Dendritic cell treated with granulocyte-macrophage colony-stimulating factor and Interleukin-4, amounts not matched to agents 40 ng/mL and 50 ng/mL, for 4 days (primary cell): ENCODE measurements at regions not wholly inside any gene's neighbourhood (a gene's known extent, or its start where the extent isn't known, plus 50 kb on each side); places are given as distances from the start of the nearest gene placed in this dataset.
"Not testable (repeated sequence)": the region's sequence is repeated elsewhere in the genome, so short reads cannot be mapped to it uniquely, and the experiment has no call there.

Experiments
- H3K27ac Mint-ChIP-seq: one replicate; pipeline ENCODE4 v1.8.0; 2022; ENCODE audit warnings: mild to moderate bottlenecking, mixed read lengths
- H3K27me3 Mint-ChIP-seq: one replicate; pipeline ENCODE4 v1.8.0; 2022; ENCODE audit warnings: mild to moderate bottlenecking, mixed read lengths
- H3K36me3 Mint-ChIP-seq: one replicate; pipeline ENCODE4 v1.8.0; 2022; ENCODE audit warnings: low read depth, mixed read lengths
- H3K4me1 Mint-ChIP-seq: one replicate; pipeline ENCODE4 v1.8.0; 2022; ENCODE audit warnings: low read depth, mixed read lengths
- H3K4me3 Mint-ChIP-seq: one replicate; pipeline ENCODE4 v1.8.0; 2022; ENCODE audit warnings: mild to moderate bottlenecking, moderate library complexity, mixed read lengths
- H3K9me3 Mint-ChIP-seq: one replicate; pipeline ENCODE4 v1.8.0; 2022; ENCODE audit warnings: mixed read lengths
- intact Hi-C: fragments of 100-400 bp; cut with micrococcal nuclease; formaldehyde crosslinking; loops from one replicate; pipeline ENCODE4 v1.15.0; 2022

DNA sequence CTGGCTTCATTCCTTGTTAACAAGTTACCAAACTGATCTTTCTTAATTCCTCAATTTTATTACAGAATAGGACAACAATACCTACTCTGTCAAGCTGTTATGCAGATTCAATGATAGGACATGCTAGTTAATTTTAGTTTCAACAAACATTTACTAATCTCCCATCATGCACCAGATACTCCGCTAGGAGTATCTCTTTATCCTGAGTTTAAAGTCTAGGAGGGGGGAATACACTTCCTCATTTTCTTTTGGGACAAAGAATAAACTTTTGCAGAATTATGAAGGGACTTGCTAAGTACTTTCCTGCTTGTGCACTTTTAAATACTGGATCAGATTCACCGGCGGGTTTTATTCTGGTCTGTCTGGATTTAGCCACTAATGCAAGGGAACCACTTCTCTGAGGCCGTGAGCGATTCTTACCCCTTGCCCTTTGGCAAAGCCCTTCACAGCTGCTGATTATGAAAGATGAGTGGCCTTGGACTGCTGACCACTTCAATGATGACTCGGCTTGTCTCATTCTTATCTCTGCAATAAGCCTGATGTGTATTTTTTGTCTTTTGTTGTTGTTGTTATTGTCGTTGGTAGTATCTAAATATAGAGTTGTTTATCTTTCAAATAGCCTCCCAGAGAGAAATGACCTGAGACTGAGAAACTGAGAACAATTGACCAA is 73.9 kb downstream of the RMI1 start:
- H3K36me3 Mint-ChIP-seq, result no peaks in the 10 kb centered on the region
- H3K4me1 Mint-ChIP-seq, result no peaks in the 10 kb centered on the region
- H3K27ac Mint-ChIP-seq, result no peak overlapping the region
- no peaks in the 10 kb centered on the region for H3K27me3 Mint-ChIP-seq
- intact Hi-C loops, result no loop called here
- no peak overlapping the region for H3K4me3 Mint-ChIP-seq
- no peaks in the 10 kb centered on the region for H3K9me3 Mint-ChIP-seq

DNA sequence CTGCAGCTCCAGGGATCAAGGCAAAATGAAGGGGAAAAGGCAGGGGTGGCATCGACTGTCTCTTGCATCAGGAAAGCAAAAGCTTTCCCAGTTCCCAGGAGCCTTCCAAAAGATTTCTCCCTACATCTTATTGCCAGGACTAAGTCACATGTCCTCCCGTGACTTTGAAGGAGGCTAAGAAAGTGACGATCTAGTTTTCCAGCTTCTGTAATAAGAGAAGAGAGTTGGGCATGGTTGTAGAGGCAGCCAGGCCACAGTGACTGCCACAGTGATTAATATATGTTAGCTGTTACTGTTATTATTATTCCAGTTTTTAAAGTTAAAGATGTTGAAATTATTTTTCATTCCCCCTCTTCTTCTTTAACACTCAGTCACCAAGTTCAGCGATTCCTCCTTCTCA is 77.1 kb downstream of the RMI1 start:
- H3K4me3 Mint-ChIP-seq, result no peak overlapping the region
- H3K36me3 Mint-ChIP-seq, result no peaks in the 10 kb centered on the region
- intact Hi-C loops, result no loop called here
- no peak overlapping the region for H3K27ac Mint-ChIP-seq
- H3K27me3 Mint-ChIP-seq, result no peaks in the 10 kb centered on the region
- no peaks in the 10 kb centered on the region for H3K9me3 Mint-ChIP-seq
- H3K4me1 Mint-ChIP-seq, result no peaks in the 10 kb centered on the region

DNA sequence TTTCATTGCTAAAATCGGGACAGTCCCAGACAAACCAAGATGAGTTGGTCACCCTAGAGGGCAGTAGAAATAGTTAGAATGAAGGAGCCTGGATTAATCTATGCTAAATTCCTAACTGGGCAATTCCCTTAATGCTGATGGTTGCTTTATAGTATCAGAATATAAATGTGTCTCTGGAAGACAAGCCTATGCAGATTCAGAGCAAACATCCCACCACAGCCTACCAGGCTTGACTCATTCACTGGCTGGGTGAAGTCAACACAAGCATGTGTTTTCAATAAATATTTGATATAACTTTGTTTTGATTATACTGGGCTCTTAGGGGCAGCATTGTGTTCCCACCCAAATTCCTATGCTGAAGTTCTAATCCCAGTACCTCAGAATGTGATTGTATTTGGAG is 79.3 kb downstream of the RMI1 start:
- H3K9me3 Mint-ChIP-seq, result no peaks in the 10 kb centered on the region
- H3K27ac Mint-ChIP-seq, result no peak overlapping the region
- H3K27me3 Mint-ChIP-seq, result no peaks in the 10 kb centered on the region
- no peak overlapping the region for H3K4me3 Mint-ChIP-seq
- intact Hi-C loops, result no loop called here
- H3K4me1 Mint-ChIP-seq, result no peaks in the 10 kb centered on the region
- no peaks in the 10 kb centered on the region for H3K36me3 Mint-ChIP-seq

DNA sequence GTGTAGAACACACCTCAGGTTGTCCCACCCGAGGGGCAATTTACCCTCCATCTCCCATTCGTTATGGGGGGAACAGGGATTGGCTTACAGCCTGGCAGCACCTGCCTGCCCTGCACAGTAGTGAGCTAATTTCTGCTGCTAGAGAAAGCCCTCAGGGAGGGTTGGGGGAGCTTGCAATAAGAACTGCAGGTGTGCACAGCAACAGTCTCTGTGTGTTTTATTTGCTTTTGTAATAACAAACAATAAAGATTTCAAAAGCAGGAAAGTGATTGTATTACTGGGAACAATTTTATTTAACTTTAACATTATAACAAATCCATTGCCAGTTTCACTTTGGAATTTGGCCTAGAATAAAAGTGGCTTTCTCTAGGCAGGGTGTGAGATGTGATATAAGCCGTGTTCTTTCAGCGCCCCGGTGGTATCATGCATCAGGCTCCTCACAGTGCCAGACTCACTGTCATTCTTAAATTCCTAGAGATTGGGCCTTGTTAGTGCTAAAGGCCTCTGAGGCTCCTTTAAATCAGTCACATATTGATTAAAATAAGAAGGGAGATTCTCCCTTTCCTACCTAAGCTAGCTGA is 81.1 kb downstream of the RMI1 start:
- no peaks in the 10 kb centered on the region for H3K36me3 Mint-ChIP-seq
- no peak overlapping the region for H3K4me3 Mint-ChIP-seq
- intact Hi-C loops, result no loop called here
- H3K27me3 Mint-ChIP-seq, result no peaks in the 10 kb centered on the region
- H3K9me3 Mint-ChIP-seq, result no peaks in the 10 kb centered on the region
- no peaks in the 10 kb centered on the region for H3K4me1 Mint-ChIP-seq
- H3K27ac Mint-ChIP-seq, result no peak overlapping the region

DNA sequence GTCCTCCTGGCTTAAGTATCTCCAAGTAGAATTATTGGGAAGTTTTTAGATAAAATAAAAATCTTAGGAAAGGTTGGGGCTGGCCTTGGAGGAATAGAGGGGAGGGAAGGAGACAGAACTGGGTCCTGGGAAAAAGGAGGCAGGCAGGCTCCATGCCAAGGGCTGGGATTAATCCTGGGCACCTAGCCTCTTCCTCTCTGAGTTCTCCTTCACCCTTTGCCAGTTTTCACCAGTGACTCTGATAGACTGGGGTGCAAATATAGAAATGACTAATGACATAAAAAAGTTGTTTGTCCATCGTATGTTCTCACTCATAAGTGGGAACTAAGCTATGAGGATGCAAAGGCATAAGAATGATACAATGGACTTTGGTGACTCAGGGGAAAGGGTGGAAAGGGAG is 81.9 kb downstream of the RMI1 start:
- Mint-ChIP-seq H3K4me3 (no peak overlapping the region), H3K27ac (no peak overlapping the region), H3K36me3 (no peaks in the 10 kb centered on the region), H3K9me3 (no peaks in the 10 kb centered on the region), H3K4me1 (no peaks in the 10 kb centered on the region), H3K27me3 (no peaks in the 10 kb centered on the region)
- intact Hi-C loops, result no loop called here

DNA sequence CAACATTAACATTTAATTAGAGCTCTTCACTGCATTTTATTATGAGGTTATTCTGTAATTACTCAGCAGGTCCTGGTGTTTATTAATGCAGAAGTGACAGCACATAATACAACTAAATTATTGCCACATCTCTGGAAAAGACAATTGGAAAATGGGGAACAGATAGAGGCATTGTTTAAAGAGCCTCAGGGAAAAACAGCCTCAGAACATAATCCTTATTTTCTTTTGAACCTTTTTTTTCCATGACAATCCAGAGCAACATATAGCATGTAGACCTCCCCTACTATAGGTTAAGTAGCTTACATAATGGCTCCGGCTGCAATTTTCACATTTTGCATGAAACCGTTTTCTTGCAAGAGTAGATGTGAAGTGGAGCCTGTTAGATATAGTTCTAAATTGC is 87.2 kb downstream of the RMI1 start:
- intact Hi-C loops, result no loop called here
- Mint-ChIP-seq H3K4me3 (no peak overlapping the region), H3K27me3 (no peaks in the 10 kb centered on the region), H3K36me3 (no peaks in the 10 kb centered on the region), H3K27ac (no peak overlapping the region), H3K4me1 (no peaks in the 10 kb centered on the region), H3K9me3 (no peaks in the 10 kb centered on the region)

DNA sequence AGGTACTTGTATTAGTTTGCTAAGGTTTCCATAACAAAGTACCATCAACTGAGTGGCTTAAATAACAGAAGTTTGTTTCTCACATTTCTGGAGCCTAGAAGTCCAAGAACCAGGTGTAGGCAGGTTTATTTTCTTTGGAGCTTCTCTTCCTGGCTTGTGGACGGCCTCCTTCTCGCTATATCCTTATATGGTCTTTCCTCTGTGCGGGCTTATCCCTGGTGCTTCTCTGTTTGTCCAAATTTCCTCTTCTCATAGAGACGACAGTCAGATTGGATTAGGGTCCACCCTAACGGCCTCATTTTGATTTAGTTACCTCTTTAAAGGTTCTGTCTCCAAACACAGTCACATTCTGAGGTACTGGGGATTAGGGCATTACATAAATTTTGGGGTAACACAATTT is 88.3 kb downstream of the RMI1 start:
- Mint-ChIP-seq H3K4me1 (no peaks in the 10 kb centered on the region), H3K27me3 (no peaks in the 10 kb centered on the region), H3K27ac (no peak overlapping the region), H3K4me3 (no peak overlapping the region), H3K9me3 (no peaks in the 10 kb centered on the region), H3K36me3 (no peaks in the 10 kb centered on the region)
- intact Hi-C loops, result no loop called here

DNA sequence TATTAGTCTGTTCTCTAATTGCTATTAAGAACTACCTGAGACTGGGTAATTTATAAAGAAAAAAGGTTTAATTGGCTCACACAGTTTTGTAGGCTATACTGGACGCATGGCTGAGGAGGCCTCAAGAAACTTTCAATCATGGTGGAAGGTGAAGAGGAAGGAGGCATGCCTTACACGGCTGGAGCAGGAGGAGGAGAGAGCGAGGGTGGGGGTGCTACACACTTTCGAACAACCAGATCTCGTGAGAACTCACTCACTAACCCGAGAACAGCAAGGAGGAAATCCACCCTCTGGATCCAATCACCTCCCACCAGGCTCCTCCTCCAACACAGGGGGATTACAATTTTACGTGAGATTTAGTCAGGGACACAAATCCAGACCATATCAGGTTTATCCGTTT is 90.0 kb downstream of the RMI1 start:
- Mint-ChIP-seq H3K4me3 (no peak overlapping the region), H3K4me1 (no peaks in the 10 kb centered on the region), H3K36me3 (no peaks in the 10 kb centered on the region), H3K9me3 (no peaks in the 10 kb centered on the region), H3K27me3 (no peaks in the 10 kb centered on the region), H3K27ac (no peak overlapping the region)
- intact Hi-C loops, result no loop called here

DNA sequence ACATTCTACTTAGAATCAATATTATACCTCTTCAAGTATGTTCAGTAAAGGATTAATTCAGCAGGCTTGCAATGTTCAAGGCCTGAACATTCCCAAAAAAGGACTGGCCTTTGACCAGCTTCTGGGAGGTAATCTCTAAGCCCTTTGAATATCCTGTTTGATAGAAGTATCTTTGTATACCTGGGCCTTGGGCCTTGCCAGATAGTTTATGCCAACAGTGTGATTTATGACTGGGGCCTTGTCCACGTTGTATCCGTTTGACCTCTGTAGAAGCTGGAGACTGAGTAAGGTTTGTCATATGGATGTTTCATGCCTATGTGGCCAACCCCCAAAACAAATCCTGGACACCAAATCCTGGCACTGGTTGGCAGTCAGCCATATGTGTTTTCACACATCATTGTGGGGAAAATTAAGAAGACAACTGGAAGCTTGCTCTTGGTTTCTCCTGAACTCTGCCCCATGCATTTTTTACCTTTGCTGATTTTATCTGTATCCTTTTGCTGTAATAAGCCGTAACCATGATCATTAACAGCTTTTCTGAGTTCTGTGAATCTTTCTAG is 92.1 kb downstream of the RMI1 start:
- Mint-ChIP-seq H3K27ac (no peak overlapping the region), H3K27me3 (no peaks in the 10 kb centered on the region), H3K36me3 (no peaks in the 10 kb centered on the region), H3K4me1 (no peaks in the 10 kb centered on the region), H3K4me3 (no peak overlapping the region), H3K9me3 (no peaks in the 10 kb centered on the region)
- intact Hi-C loops, result no loop called here

DNA sequence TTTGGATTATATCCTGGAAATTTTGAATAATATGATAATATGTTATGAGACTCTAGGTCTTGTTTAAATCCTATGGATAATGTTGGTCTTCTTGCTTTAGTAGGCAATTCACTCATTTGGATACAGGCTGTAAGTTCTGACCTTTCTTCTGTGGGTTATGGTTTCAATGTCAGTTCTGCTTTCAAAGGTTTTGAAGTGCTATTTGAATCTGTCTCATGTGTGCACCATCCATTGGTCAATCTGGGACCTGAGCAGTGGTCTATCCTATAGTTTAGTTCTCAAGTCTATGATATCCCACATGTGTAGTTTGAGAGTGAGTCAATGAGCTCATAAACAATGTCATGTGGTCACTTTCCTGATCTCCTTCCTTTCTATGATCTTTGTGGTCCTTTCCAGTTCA is 94.4 kb downstream of the RMI1 start:
- Mint-ChIP-seq H3K27ac (no peak overlapping the region), H3K9me3 (no peaks in the 10 kb centered on the region), H3K4me1 (no peaks in the 10 kb centered on the region), H3K4me3 (no peak overlapping the region), H3K27me3 (no peaks in the 10 kb centered on the region), H3K36me3 (no peaks in the 10 kb centered on the region)
- intact Hi-C loops, result no loop called here

DNA sequence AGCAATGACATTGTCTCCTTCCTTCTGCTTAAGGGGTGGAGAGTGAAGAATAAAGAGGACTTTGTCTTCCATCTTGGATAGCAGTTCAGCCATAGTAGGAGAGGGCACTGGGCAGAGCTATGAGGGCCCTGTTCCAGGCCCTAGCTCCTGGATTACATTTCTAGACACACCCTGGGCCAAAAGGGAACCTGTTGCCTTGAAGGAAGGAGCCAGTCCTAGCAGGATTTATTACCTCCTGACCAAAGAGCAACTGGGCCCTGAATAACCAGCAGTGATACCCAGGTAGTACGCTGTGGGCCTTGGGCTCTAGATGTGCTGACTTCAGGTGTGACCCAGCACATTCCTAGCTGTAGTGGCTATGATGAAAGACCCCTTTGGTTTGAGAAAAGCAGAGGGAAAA is 95.8 kb downstream of the RMI1 start:
- H3K36me3 Mint-ChIP-seq, result no peaks in the 10 kb centered on the region
- no peak overlapping the region for H3K4me3 Mint-ChIP-seq
- H3K27me3 Mint-ChIP-seq, result no peaks in the 10 kb centered on the region
- no peaks in the 10 kb centered on the region for H3K9me3 Mint-ChIP-seq
- H3K27ac Mint-ChIP-seq, result no peak overlapping the region
- no peaks in the 10 kb centered on the region for H3K4me1 Mint-ChIP-seq
- intact Hi-C loops, result no loop called here

DNA sequence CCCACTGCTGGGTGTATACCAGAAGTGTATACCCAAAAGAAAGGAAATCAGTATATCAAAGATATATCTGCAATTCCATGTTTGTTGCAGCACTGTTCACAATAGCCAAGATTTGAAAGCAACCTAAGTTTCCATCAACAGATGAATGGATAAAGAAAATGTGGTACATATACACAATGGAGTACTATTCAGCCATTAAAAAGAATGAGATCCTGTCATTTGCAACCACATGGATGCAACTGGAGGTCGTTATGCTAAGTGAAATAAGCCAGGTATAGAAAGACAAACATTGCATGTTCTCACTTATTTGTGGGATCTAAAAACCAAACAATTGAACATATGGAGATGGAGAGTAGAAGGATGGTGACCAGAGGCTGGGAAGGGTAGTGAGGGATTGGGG is 97.2 kb downstream of the RMI1 start:
- intact Hi-C loops, H3K4me3 Mint-ChIP-seq, H3K36me3 Mint-ChIP-seq, H3K9me3 Mint-ChIP-seq, H3K27me3 Mint-ChIP-seq, H3K4me1 Mint-ChIP-seq, H3K27ac Mint-ChIP-seq: not testable (repeated sequence)

DNA sequence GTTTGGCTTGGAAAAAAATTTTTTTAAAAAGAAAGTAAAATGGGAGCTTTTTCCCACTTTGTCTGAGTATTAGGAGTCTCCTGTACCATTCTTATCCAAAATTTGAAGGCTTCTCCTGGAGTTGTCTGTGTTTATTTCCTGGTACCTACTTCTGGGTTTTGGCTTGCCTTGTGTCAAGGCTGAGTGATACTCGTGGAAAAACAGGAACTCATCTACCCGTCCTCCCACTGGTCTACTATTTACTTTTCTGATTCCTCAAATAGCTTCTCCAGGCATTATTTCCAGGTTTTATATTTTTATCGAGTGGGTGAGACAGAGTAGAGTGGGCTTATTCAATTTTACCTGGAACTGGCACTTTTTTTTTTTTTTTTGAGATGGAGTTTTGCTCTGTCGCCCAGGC is 99.4 kb downstream of the RMI1 start:
- no peaks in the 10 kb centered on the region for H3K4me1 Mint-ChIP-seq
- H3K4me3 Mint-ChIP-seq, result no peak overlapping the region
- H3K27me3 Mint-ChIP-seq, result peaks cover 2% of the 10 kb centered on the region
- no peaks in the 10 kb centered on the region for H3K36me3 Mint-ChIP-seq
- H3K9me3 Mint-ChIP-seq, result no peaks in the 10 kb centered on the region
- H3K27ac Mint-ChIP-seq, result no peak overlapping the region
- intact Hi-C loops, result no loop called here

DNA sequence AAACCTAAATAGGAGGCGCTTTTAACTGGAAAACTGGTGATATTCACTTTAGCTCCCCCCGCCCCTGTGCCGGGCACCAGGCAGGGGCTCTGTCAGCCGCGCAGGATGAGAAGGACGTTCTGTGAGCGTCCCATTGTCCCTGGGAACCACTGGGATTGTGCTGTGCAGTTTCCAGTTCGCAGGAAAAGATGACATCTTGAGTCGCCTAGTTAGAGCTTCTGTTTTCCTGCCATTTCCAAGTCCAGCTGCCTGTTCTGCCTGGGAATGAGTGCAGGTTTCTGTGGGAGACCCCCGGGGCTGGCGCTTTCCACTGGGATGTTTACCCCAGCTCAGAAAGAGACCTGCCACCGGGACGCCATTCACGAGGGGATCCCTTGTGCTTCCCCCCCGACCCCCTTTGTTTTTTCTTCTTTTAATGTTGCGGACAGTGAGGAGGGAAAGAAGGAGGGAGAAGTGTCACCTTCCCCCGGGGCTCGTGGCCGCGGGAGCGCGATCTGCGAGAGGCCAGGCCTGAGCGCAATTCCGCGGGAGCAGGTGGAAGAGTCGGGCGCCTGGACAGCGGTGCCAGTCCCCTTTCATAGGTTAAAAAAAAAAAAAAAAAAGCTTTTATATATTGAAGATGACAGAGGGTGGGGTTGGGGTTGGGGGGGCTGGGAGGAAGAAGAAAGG is 121.5 kb downstream of the RMI1 start:
- no peak overlapping the region for H3K4me3 Mint-ChIP-seq

More for the DNA sequence above, 121.5 kb downstream of the RMI1 start:
- intact Hi-C loops, result no loop called here
- peaks cover 5% of the 10 kb centered on the region for H3K4me1 Mint-ChIP-seq
- no peak overlapping the region for H3K27ac Mint-ChIP-seq
- H3K9me3 Mint-ChIP-seq, result no peaks in the 10 kb centered on the region
- no peaks in the 10 kb centered on the region for H3K36me3 Mint-ChIP-seq
- H3K27me3 Mint-ChIP-seq, result peaks cover 35% of the 10 kb centered on the region
